ENCODE measurements at regions not wholly inside any gene's neighbourhood (a gene's known extent, or its start where the extent isn't known, plus 50 kb on each side); places are given as distances from the start of the nearest gene placed in this dataset.

GRCh38 chr7:125847055-125847454 is 917.4 kb upstream of the POT1 start:
- ChIA-PET CTCF (no interaction called here), POLR2A (no interaction called here)
- WGBS (ENCODE audit: insufficient coverage) = 77% methylated on average over 3 of the region's 3 CpGs

DNA sequence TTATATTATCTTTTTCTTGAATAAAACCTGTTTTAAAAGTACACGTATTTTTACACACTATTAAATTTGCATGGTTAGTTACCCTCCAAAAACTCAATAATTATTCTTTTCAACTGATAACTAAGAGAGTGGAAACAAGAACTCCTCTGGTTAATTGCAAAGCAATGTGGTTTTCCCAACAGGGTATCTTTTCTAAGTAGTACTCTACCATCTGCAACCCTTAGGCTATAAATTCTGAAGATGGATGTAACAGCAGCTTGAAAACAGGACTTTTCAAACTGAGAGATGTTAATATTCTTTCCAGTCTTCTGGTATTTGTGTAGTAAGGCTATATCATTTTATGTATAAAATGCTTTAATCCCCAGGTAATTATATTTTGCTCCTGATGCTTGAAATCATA is 916.1 kb upstream of the POT1 start:
- no peaks in the 10 kb centered on the region for H3K36me3 ChIP-seq (ENCODE audit: control insufficient read depth in 2 of 2, extremely low read depth in 1 of 2, insufficient read depth in 1 of 2, low read length in 1 of 2)
- Mint-ChIP-seq H3K36me3 (no peaks in the 10 kb centered on the region), H3K4me1 (no peaks in the 10 kb centered on the region), H3K9me3 (peaks cover 19 to 34% (median 25%) of the 10 kb centered on the region in 3 donors), H3K27ac (no peak overlapping the region), H3K27me3 (no peaks in the 10 kb centered on the region), H3K4me3 (no peak overlapping the region)
- H3K9me3 ChIP-seq = no peaks in the 10 kb centered on the region
- H3K4me3 ChIP-seq (ENCODE audit: control insufficient read depth in 1 of 2, extremely low read depth in 1 of 2, low read length in 1 of 2) = no peak overlapping the region
- DNase-seq (no peak), ATAC-seq (replicated peaks in 1 of 4) (no peak)
- no peaks in the 10 kb centered on the region for H3K4me1 ChIP-seq (ENCODE audit: control insufficient read depth in 1 of 2, extremely low read depth in 1 of 2, insufficient read depth in 2 of 2, low read length in 2 of 2)
- ChIA-PET POLR2A (no interaction called here), CTCF (no interaction called here)
- no peaks in the 10 kb centered on the region for H3K27me3 ChIP-seq (replicated peaks in 1 of 2; ENCODE audit: control insufficient read depth in 2 of 2, extremely low read depth in 1 of 2, insufficient read depth in 2 of 2, low read length in 1 of 2)
- H3K27ac ChIP-seq (ENCODE audit: low read length) = no peak overlapping the region
- no CpG with 5 or more reads among the region's 1 CpG for WGBS (ENCODE audit: insufficient coverage)

More at GRCh38 chr7:125847055-125847454, 917.4 kb upstream of the POT1 start:
- H3K36me3 Mint-ChIP-seq = no peaks in the 10 kb centered on the region
- H3K4me1 ChIP-seq (ENCODE audit: control insufficient read depth in 1 of 2, extremely low read depth in 1 of 2, insufficient read depth in 2 of 2, low read length in 2 of 2) = no peaks in the 10 kb centered on the region
- H3K27ac Mint-ChIP-seq = no peak overlapping the region
- ATAC-seq (replicated peaks in 1 of 4) (no peak), DNase-seq (no peak)
- peaks cover 14 to 39% (median 25%) of the 10 kb centered on the region in 3 donors for H3K9me3 Mint-ChIP-seq
- no peaks in the 10 kb centered on the region for H3K27me3 ChIP-seq (replicated peaks in 1 of 2; ENCODE audit: control insufficient read depth in 2 of 2, extremely low read depth in 1 of 2, insufficient read depth in 2 of 2, low read length in 1 of 2)
- H3K27me3 Mint-ChIP-seq = no peaks in the 10 kb centered on the region
- no peaks in the 10 kb centered on the region for H3K4me1 Mint-ChIP-seq
- H3K9me3 ChIP-seq = no peaks in the 10 kb centered on the region
- H3K4me3 ChIP-seq (ENCODE audit: control insufficient read depth in 1 of 2, extremely low read depth in 1 of 2, low read length in 1 of 2) = no peak overlapping the region
- no peak overlapping the region for H3K4me3 Mint-ChIP-seq
- no peak overlapping the region for H3K27ac ChIP-seq (ENCODE audit: low read length)
- H3K36me3 ChIP-seq (ENCODE audit: control insufficient read depth in 2 of 2, extremely low read depth in 1 of 2, insufficient read depth in 1 of 2, low read length in 1 of 2) = no peaks in the 10 kb centered on the region

- ChIA-PET CTCF (no interaction called here), POLR2A (no interaction called here)
- Mint-ChIP-seq H3K27me3 (no peaks in the 10 kb centered on the region), H3K4me3 (no peak overlapping the region), H3K36me3 (no peaks in the 10 kb centered on the region), H3K9me3 (peaks cover 6 to 22% (median 13%) of the 10 kb centered on the region in 3 donors), H3K4me1 (no peaks in the 10 kb centered on the region), H3K27ac (no peak overlapping the region)
- Histone ChIP-seq H3K36me3 (ENCODE audit: control insufficient read depth in 2 of 2, extremely low read depth in 1 of 2, insufficient read depth in 1 of 2, low read length in 1 of 2) (no peaks in the 10 kb centered on the region), H3K27ac (ENCODE audit: low read length) (no peak overlapping the region), H3K4me3 (ENCODE audit: control insufficient read depth in 1 of 2, extremely low read depth in 1 of 2, low read length in 1 of 2) (no peak overlapping the region), H3K9me3 (no peaks in the 10 kb centered on the region), H3K4me1 (ENCODE audit: control insufficient read depth in 1 of 2, extremely low read depth in 1 of 2, insufficient read depth in 2 of 2, low read length in 2 of 2) (no peaks in the 10 kb centered on the region), H3K27me3 (replicated peaks in 1 of 2; ENCODE audit: control insufficient read depth in 2 of 2, extremely low read depth in 1 of 2, insufficient read depth in 2 of 2, low read length in 1 of 2) (peaks cover 0 to 3% of the 10 kb centered on the region in 2 experiments)
- 0% methylated on average over 1 of the region's 2 CpGs for WGBS (ENCODE audit: insufficient coverage)
- no peak for DNase-seq
- no peak for ATAC-seq (replicated peaks in 1 of 4)
Observed at GRCh38 chr7:125834421-125834820, 904.8 kb upstream of the POT1 start.

DNA sequence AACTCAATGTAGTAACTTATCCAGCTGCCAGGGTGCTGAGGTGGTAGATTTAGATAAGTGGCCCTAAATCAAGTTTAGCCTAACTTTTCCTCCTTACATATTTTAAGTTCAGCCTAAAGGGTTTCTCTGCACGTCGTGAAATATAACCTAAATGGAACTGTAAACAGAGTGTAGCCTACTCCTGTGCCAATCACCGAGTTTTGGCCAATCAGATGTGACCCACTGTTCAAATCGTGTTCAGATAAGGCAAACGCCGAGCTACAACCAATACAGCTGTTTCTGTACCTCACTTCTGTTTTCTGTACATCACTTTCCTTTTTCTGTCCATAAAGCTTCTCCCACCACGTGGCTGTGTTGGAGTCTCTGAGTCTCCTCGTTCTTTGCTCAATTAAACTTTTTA is 904.2 kb upstream of the POT1 start:
- Mint-ChIP-seq H3K36me3 (no peaks in the 10 kb centered on the region), H3K27me3 (no peaks in the 10 kb centered on the region), H3K4me1 (no peaks in the 10 kb centered on the region), H3K4me3 (no peak overlapping the region), H3K27ac (no peak overlapping the region), H3K9me3 (peaks cover 9 to 25% (median 14%) of the 10 kb centered on the region in 3 donors)
- H3K36me3 ChIP-seq (ENCODE audit: control insufficient read depth in 2 of 2, extremely low read depth in 1 of 2, insufficient read depth in 1 of 2, low read length in 1 of 2) = no peaks in the 10 kb centered on the region
- ATAC-seq (replicated peaks in 1 of 4) (no peak), DNase-seq (no peak)
- POLR2A ChIA-PET = no interaction called here
- no peak overlapping the region for H3K4me3 ChIP-seq (ENCODE audit: control insufficient read depth in 1 of 2, extremely low read depth in 1 of 2, low read length in 1 of 2)
- H3K27me3 ChIP-seq (replicated peaks in 1 of 2; ENCODE audit: control insufficient read depth in 2 of 2, extremely low read depth in 1 of 2, insufficient read depth in 2 of 2, low read length in 1 of 2) = peaks cover 0 to 3% of the 10 kb centered on the region in 2 experiments
- no peaks in the 10 kb centered on the region for H3K4me1 ChIP-seq (ENCODE audit: control insufficient read depth in 1 of 2, extremely low read depth in 1 of 2, insufficient read depth in 2 of 2, low read length in 2 of 2)
- no peaks in the 10 kb centered on the region for H3K9me3 ChIP-seq
- H3K27ac ChIP-seq (ENCODE audit: low read length) = no peak overlapping the region
- CTCF ChIA-PET = no interaction called here
- WGBS (ENCODE audit: insufficient coverage) = 73% methylated on average over 7 of the region's 8 CpGs

- Histone ChIP-seq H3K36me3 (ENCODE audit: control insufficient read depth in 2 of 2, extremely low read depth in 1 of 2, insufficient read depth in 1 of 2, low read length in 1 of 2) (no peaks in the 10 kb centered on the region), H3K27ac (ENCODE audit: low read length) (no peak overlapping the region), H3K9me3 (no peaks in the 10 kb centered on the region), H3K4me1 (ENCODE audit: control insufficient read depth in 1 of 2, extremely low read depth in 1 of 2, insufficient read depth in 2 of 2, low read length in 2 of 2) (no peaks in the 10 kb centered on the region), H3K27me3 (replicated peaks in 1 of 2; ENCODE audit: control insufficient read depth in 2 of 2, extremely low read depth in 1 of 2, insufficient read depth in 2 of 2, low read length in 1 of 2) (peaks cover 0 to 3% of the 10 kb centered on the region in 2 experiments), H3K4me3 (ENCODE audit: control insufficient read depth in 1 of 2, extremely low read depth in 1 of 2, low read length in 1 of 2) (no peak overlapping the region)
- peaks cover 24 to 42% (median 25%) of the 10 kb centered on the region in 3 donors for H3K9me3 Mint-ChIP-seq
- H3K27me3 Mint-ChIP-seq = no peaks in the 10 kb centered on the region
- ChIA-PET POLR2A (no interaction called here), CTCF (no interaction called here)
- no peaks in the 10 kb centered on the region for H3K4me1 Mint-ChIP-seq
- no peak overlapping the region for H3K4me3 Mint-ChIP-seq
- H3K27ac Mint-ChIP-seq = no peak overlapping the region
- no peak for ATAC-seq (replicated peaks in 1 of 4)
- DNase-seq = no peak
- no peaks in the 10 kb centered on the region for H3K36me3 Mint-ChIP-seq
Observed at GRCh38 chr7:125830743-125831142, 901.1 kb upstream of the POT1 start.

DNA sequence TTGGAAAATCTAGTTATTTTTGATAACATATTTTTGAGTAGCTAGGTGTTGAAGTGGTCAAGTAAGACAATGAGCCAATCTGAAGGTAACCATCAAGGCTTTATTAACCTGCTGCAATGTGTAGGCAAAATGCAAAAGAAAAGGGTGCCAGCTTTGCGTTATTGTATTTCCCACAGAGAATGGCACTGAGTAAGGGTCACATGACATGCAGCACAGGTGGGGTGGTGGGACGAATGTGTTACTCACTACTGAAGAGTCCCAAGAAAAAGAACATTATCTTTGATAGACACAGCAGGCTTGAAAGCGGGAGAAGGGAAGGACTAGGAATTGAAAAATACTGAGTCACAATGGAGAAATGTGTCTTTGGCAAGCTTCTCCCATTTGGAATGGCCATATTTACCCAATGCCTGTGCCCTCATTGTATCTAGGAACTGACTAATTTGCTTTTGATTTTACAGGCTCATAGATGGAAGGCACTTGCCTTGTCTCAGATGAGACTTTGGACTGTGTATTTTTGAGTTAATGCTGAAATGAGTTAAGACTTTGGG is 898.6 kb upstream of the POT1 start:
- ChIA-PET POLR2A (interaction anchor here in 1 of 2 donors (0.6 kb wide), 1 partner anchor 1700 kb away, joined by 3 read pairs; no protein-coding TSS in a partner anchor), CTCF (no interaction called here)
- 83% methylated on average over 1 of the region's 3 CpGs for WGBS (ENCODE audit: insufficient coverage)
- H3K27me3 ChIP-seq (replicated peaks in 1 of 2; ENCODE audit: control insufficient read depth in 2 of 2, extremely low read depth in 1 of 2, insufficient read depth in 2 of 2, low read length in 1 of 2) = peaks cover 0 to 3% of the 10 kb centered on the region in 2 experiments
- no peaks in the 10 kb centered on the region for H3K4me1 ChIP-seq (ENCODE audit: control insufficient read depth in 1 of 2, extremely low read depth in 1 of 2, insufficient read depth in 2 of 2, low read length in 2 of 2)
- DNase-seq (no peak), ATAC-seq (replicated peaks in 1 of 4) (no peak)
- no peaks in the 10 kb centered on the region for H3K9me3 ChIP-seq
- H3K9me3 Mint-ChIP-seq = peaks cover 19 to 37% (median 34%) of the 10 kb centered on the region in 3 donors
- no peak overlapping the region for H3K4me3 Mint-ChIP-seq
- no peaks in the 10 kb centered on the region for H3K4me1 Mint-ChIP-seq
- H3K27me3 Mint-ChIP-seq = no peaks in the 10 kb centered on the region
- H3K36me3 ChIP-seq (ENCODE audit: control insufficient read depth in 2 of 2, extremely low read depth in 1 of 2, insufficient read depth in 1 of 2, low read length in 1 of 2) = no peaks in the 10 kb centered on the region
- H3K4me3 ChIP-seq (ENCODE audit: control insufficient read depth in 1 of 2, extremely low read depth in 1 of 2, low read length in 1 of 2) = no peak overlapping the region
- H3K36me3 Mint-ChIP-seq = no peaks in the 10 kb centered on the region
- no peak overlapping the region for H3K27ac ChIP-seq (ENCODE audit: low read length)
- no peak overlapping the region for H3K27ac Mint-ChIP-seq

DNA sequence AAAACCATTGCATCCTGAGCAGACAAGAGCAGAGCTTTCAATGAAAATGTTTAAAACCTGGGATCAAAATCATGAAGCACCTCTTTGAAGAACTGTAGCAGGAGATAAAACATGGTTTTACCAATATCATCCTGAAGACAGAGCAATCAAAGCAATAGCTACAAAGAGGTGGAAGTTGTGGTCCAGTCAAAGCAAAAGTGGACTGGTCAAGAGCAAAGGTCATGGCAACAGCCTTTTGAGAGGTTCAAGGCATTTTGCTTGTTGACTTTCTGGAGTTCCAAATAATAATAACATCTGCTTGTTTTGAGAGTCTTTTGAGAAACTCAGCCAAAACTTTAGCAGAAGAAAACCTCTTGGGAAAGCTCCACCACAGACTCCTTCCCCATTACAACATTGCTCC is 893.9 kb upstream of the POT1 start:
- POLR2A ChIA-PET = no interaction called here

More for the DNA sequence above, 893.9 kb upstream of the POT1 start:
- no peak overlapping the region for H3K4me3 ChIP-seq (ENCODE audit: control insufficient read depth in 1 of 2, extremely low read depth in 1 of 2, low read length in 1 of 2)
- H3K4me1 ChIP-seq (ENCODE audit: control insufficient read depth in 1 of 2, extremely low read depth in 1 of 2, insufficient read depth in 2 of 2, low read length in 2 of 2) = no peaks in the 10 kb centered on the region
- no peak overlapping the region for H3K27ac Mint-ChIP-seq
- no peak overlapping the region for H3K4me3 Mint-ChIP-seq
- no peaks in the 10 kb centered on the region for H3K4me1 Mint-ChIP-seq
- no peak overlapping the region for H3K27ac ChIP-seq (ENCODE audit: low read length)
- CTCF ChIA-PET = no interaction called here
- no peaks in the 10 kb centered on the region for H3K36me3 Mint-ChIP-seq
- H3K27me3 Mint-ChIP-seq = no peaks in the 10 kb centered on the region
- no peaks in the 10 kb centered on the region for H3K27me3 ChIP-seq (replicated peaks in 1 of 2; ENCODE audit: control insufficient read depth in 2 of 2, extremely low read depth in 1 of 2, insufficient read depth in 2 of 2, low read length in 1 of 2)
- H3K9me3 Mint-ChIP-seq = peaks cover 12 to 30% (median 17%) of the 10 kb centered on the region in 3 donors
- H3K9me3 ChIP-seq = no peaks in the 10 kb centered on the region
- no peak for DNase-seq
- ATAC-seq (replicated peaks in 1 of 4) = no peak
- H3K36me3 ChIP-seq (ENCODE audit: control insufficient read depth in 2 of 2, extremely low read depth in 1 of 2, insufficient read depth in 1 of 2, low read length in 1 of 2) = no peaks in the 10 kb centered on the region
